BJ (cell line): ENCODE measurements at regions not wholly inside any gene's neighbourhood (a gene's known extent, or its start where the extent isn't known, plus 50 kb on each side); places are given as distances from the start of the nearest gene placed in this dataset.

ENCODE experiments used
- CTCF ChIA-PET: fragments of 350-600 bp; formaldehyde crosslinking; extraction: SDS; loops from one replicate; lab custom pipeline; 2021; ENCODE audit warnings: antibody characterized with exemption, inconsistent platforms; lab: Yijun Ruan, JAX
- POLR2A ChIA-PET: fragments of 300-600 bp; sonication (Branson Sonifier 250); formaldehyde crosslinking; extraction: SDS; loops from one replicate; lab custom pipeline; 2021; ENCODE audit warnings: antibody characterized with exemption; lab: Charles Lee
- DNase-seq: peaks from one replicate; pipeline ENCODE4 v3.0.0-alpha.2; 2011; ENCODE audit warnings: low read depth
- H3K27me3 ChIP-seq: 2 replicates; pipeline ENCODE4 v1.6.0; 2011; ENCODE audit warnings: low read length; ENCODE audit not compliant: control insufficient read depth, insufficient read depth
- H3K36me3 ChIP-seq: 2 replicates; pipeline ENCODE4 v1.5.1; 2011; ENCODE audit warnings: low read length; ENCODE audit not compliant: control insufficient read depth, insufficient read depth
- H3K4me3 ChIP-seq: 2 replicates; pipeline ENCODE4 v1.5.1; 2011; ENCODE audit warnings: low read depth, mild to moderate bottlenecking, control low read depth, low read length
- CTCF ChIP-seq: IDR thresholded peaks from 2 replicates; pipeline ENCODE4 v1.5.1; 2011; ENCODE audit warnings: low read depth, mild to moderate bottlenecking, control low read depth, inconsistent platforms, low read length, moderate library complexity; ENCODE audit not compliant: insufficient read depth

DNA sequence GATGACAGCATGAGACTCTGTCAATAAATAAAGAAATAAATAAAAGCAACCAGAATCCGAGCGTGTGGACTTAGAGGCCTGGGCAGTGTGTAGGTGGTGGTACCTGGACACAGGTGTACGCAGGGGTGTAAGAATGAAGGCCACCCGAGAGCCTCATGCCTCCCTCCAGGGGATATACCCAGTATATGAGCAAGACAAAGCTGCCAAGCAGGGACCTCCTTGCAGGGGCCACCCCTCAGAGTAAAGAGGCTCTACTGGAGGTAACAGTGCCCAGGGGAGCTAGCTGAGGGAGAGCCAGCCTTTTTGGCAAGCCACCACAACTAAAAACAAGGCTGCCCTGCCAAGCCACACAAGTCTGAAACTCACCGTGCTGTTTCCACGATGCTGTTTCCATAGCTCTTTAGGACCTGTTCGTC, 179.2 kb upstream of the RAB4A start:
- ChIA-PET CTCF (no interaction called here), POLR2A (no interaction called here)
- TF ChIP-seq CTCF = no peak
- no peaks in the 10 kb centered on the region for H3K36me3 ChIP-seq
- H3K27me3 ChIP-seq = peaks cover 4% of the 10 kb centered on the region
- DNase-seq = no peak
- H3K4me3 ChIP-seq = no peak overlapping the region

GRCh38 chr1:229092377-229093237, 178.3 kb upstream of the RAB4A start:
- no peak for DNase-seq
- Histone ChIP-seq H3K4me3 (no peak overlapping the region), H3K27me3 (peaks cover 4% of the 10 kb centered on the region), H3K36me3 (no peaks in the 10 kb centered on the region)
- no peak for TF ChIP-seq CTCF
- ChIA-PET CTCF (no interaction called here), POLR2A (no interaction called here)

DNA sequence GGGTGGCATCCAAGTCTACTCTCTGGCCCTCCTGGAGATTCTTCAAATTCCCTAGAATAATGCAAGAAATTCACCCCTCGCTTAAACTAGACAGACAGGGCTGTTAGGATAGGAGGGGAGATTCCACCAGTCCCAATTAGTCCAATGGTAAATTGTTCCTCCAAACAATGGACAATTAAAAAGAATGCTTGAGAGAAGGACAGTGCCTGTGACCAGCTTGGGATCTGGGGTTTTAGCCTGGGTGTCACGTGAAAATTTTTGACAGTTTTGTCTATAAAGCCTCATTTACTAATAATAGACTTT, 177.7 kb upstream of the RAB4A start:
- Histone ChIP-seq H3K27me3 (peaks cover 4% of the 10 kb centered on the region), H3K36me3 (no peaks in the 10 kb centered on the region), H3K4me3 (no peak overlapping the region)
- ChIA-PET CTCF (no interaction called here), POLR2A (no interaction called here)
- DNase-seq = no peak
- TF ChIP-seq CTCF = no peak

- no peaks in the 10 kb centered on the region for H3K36me3 ChIP-seq
- no peak for DNase-seq
- H3K4me3 ChIP-seq = no peak overlapping the region
- ChIA-PET POLR2A (no interaction called here), CTCF (no interaction called here)
- H3K27me3 ChIP-seq = peaks cover 3% of the 10 kb centered on the region
- TF ChIP-seq CTCF = no peak
Measured at GRCh38 chr1:229093609-229094336, 177.1 kb upstream of the RAB4A start.

DNA sequence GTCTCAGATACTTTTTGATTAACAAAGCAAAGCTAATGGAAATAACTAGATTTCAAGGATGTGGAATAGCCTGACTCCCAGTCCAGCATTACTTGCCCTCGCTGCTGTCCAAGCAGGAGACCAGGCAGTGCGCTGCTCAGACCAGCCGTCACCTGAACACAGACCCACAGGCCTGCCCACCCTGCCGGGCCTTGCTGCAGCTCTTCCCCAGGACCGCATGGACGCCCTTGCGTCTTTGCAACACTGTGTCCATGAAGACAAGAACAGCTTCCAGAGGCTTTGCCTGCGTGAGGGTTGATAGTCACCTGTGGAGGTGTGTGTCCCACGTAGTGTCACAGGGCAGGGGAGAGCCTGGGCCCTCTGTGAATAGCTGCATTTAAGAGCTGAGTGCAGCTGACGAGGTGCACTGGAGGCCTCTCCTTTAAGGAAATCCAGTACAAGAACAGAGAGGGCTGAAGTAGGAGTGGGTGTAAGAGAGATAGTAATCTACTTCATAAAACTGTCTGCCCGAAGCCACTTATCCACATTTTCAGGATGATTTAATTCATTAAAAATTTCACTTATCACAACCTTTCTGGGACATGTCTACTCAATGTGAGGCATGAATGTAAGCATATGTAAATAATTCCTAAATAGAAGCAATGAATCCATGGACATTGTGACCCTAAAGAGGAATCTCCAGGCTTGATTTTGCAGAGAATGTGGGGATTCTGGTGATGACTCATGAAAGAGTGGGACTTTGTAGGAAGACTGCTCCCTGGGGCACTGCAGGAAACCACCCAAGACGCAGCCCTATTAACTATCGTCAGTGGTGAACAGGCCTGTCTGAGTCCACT, 176.2 kb upstream of the RAB4A start:
- CTCF ChIA-PET = no interaction called here
- Histone ChIP-seq H3K4me3 (no peak overlapping the region), H3K36me3 (no peaks in the 10 kb centered on the region), H3K27me3 (peaks cover 2% of the 10 kb centered on the region)
- POLR2A ChIA-PET = no interaction called here
- DNase-seq = peak; percentile 90
- no peak for TF ChIP-seq CTCF
